G401 (cell line): ENCODE measurements at regions not wholly inside any gene's neighbourhood (a gene's known extent, or its start where the extent isn't known, plus 50 kb on each side); places are given as distances from the start of the nearest gene placed in this dataset.

Experiments used
- DNase-seq: peaks from one replicate; pipeline ENCODE4 v3.0.0-alpha.2; 2015; ENCODE audit warnings: low spot score
- in situ Hi-C: cut with HindIII; loops from 2 replicates; pipeline ENCODE4 v1.10.0; 2016; ENCODE audit warnings: low sequenced_read_pairs, mixed read lengths

DNA sequence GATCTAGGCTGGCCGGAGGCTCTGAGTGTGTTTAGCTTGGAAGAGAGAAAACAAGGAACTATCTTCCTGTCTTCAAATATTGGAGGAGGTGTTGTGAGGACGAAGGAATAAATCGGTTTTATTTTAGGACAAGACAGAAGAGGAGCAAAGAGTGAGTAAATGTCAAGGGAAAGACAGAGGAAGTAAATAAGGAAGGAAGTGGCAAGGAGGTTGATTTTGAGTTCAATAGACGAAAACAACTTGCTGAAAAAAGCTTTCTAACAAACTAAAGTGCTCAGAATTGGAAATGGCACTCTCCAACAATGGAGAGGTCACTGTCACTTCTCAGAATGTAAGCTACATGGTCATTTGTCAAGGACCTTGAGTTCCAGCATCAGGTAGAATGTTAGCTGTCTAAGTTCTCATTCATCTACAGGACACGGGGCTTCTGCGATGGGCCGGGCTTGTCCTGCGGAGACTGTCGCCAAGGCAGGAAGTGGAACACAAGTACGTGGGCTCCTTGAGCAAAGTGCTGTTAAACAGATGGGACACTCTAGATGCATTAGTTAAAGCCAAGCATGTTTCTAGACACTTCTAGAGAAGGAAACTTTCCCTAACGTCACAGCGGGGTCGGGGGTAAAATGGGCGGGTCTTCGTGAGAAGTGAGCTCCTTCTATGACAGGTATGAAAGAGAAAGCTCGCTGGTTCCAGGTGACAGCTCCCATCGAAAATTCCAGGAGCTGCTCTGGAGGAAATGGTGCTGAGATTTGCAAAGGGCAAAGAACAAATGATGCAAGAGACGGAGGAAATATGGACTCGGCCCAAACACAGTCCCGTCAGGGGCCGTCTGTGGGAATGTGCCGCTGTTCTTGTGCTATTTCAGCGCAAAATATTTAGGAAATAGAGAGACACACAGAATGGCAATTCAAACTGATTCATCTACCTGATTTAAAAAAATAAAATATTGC, 103.9 kb upstream of the UBL3 start:
- in situ Hi-C loops: no loop called here
- DNase-seq: no peak

DNA sequence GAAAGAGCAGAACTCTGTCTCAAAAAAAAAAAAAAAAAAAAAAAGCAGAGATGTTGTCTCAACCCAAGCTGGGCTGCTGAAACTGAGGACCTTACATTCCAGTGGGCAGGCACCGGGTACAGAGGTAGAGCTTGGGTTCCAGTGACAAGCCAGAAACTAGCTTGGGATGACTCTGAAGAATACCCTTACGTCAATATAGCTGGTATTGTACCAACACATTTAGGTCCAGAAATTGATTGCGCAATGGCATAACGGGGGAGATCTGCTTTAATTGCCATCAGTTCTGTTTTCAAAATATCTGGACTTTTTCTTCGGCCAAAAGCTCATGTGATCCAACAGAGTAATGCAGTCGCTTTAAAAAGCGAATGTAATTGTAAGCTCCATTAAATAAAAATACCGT, 103.1 kb upstream of the UBL3 start:
- no peak for DNase-seq
- in situ Hi-C loops: no loop called here

DNA sequence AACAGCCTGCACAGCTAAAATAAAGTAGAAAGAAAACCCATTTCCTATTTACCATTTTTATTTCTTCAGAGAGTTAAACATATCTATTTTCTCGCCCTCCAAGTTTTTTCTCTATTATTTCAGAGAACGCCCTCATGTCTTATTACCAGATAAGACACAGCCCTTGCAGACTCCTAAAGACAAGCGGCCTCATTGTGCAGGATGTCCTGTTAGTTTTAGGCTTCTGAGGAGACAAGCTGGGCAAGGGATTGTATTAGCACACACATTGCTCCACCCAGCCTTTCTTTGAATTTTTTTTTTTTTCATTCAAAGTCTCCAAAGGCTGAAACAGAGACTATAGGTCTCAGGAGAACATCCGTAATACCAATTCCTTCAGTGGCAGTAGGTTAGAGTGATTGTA, 101.8 kb upstream of the UBL3 start:
- no peak for DNase-seq
- in situ Hi-C loops: no loop called here

DNA sequence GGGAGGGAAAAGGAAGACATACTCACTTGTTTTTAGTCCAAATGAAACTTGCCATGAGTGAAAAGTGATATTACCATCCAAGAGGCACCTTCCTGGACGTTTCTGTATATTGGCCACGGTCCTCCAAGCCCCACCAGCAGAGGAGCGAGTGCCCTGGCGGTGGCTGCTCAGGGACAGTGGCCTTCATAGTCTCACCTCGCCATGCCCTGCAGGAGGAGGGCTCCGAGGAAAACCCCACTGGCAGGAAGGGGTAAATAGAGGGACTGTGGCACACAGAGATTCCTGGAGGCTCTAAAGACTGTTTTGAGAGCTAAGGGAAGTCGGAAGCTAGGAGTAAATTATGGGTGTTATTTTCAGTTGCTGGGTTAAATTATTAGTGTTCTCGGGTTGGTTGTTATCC, 98.4 kb upstream of the UBL3 start:
- no peak for DNase-seq
- in situ Hi-C loops: no loop called here

DNA sequence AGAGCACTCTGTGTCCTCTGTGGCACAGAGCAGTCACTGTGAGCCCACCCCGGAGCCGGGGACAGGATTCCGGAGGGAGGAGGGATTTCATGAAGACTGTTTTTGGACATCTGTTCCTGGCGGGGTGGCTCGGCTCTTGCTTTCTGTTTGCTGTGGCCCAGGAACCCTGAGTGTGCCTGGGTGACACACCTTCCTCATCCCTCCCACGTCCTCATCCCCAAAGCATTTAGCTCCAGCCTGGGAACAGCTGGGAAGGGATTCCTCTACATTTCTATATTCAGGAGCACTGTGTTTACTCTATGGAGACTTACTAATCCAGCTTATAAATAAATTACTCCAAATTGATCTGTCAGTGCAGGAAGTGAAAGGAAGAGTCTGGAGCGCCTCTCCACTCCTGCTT, 97.8 kb upstream of the UBL3 start:
- no peak for DNase-seq
- in situ Hi-C loops: no loop called here

DNA sequence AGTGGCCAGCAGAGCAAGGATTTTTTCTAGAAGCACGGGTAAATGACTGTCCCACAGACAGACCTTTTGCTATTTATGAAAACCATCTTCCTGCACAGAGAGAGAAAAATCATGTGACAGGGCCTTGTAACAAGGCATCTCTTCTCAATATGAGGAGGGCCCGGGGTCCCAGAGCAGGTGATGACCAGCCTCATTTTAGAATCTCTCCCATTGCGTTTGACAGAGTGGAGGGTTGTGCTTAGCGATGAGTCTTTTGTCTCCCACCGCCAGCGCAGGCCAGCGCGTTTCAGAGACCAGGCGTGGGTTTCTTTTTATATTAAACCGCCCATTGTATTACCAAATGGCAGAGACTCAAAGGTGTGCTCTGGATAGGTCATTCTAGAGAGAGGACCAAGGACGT, 97.4 kb upstream of the UBL3 start:
- in situ Hi-C loops: no loop called here
- DNase-seq: no peak

DNA sequence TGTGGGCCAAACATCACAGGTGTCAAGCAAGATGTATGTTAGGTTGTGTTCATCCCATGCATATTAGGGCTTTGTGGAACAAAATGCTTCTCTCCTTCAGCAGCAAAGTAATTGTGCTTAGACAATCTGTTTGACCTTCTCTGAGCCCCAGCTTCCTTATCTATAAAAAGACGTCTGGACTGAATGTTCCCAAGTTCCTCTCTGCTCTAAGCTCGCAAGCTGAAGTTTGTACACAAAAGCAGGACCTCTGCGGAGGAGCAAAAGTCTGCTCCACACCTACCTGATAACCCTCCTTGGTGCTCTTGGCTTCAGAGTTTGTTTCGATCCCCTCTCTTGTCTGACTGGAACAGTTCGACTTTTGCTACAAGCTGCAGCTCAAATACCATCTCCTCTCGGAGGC, 95.7 kb upstream of the UBL3 start:
- in situ Hi-C loops: no loop called here
- DNase-seq: no peak

DNA sequence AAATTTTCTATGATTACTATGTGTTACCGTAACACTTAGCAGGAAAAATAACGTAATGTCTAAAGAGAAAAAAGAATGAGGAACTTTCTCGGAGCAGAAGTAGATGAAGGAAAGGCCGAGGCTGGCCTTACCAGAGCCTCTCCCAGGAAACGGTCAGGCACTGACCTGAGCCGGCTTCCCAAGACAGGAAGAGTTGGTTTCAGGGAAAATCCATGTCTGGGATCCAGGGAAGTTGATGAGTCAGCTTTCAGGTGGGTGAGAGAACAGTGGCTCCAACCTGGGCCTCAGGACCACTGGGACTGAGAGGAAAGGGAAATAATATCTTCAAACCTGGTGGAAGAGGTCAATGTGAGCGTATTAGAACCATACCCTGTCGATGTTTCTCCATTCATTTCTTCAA, 93.3 kb upstream of the UBL3 start:
- no peak for DNase-seq
- in situ Hi-C loops: no loop called here

DNA sequence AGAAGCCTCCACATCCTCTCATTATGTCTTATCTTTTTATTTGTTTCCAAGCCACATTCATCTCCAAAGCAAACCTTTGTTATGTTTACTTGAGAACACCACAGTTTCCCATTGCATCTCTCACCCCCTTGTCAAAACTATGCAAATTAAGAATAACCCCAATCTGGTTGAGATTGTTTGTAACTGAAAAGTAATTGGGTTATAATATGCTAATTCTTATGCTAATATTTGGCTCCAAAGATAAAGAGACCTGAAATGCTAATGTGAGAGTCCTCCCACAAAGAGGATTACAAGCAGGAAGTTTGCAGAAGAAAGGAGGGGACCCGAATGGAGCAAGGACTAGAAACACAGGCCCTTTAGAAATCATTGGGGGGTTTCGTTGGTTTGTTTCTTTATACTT, 92.9 kb upstream of the UBL3 start:
- in situ Hi-C loops: no loop called here
- DNase-seq: no peak

DNA sequence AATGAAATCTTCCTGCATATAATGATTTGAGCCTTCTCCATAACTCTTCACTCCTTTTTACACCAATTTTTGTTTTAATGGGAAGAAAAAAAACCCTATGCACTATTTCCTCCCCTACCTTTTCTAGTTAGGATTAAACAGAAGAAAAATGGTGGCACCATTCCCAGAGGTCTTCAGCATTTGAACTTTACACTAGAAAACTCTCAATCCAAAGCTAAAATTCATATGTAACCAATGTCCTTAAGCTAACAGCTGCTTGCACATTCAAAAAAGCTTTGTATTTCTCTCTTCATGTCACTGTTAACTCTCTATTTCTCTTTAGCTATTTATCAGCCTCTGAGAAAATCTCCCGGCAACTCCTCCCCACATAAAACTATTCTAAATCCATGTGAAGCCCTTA, 90.3 kb upstream of the UBL3 start:
- in situ Hi-C loops: no loop called here

DNA sequence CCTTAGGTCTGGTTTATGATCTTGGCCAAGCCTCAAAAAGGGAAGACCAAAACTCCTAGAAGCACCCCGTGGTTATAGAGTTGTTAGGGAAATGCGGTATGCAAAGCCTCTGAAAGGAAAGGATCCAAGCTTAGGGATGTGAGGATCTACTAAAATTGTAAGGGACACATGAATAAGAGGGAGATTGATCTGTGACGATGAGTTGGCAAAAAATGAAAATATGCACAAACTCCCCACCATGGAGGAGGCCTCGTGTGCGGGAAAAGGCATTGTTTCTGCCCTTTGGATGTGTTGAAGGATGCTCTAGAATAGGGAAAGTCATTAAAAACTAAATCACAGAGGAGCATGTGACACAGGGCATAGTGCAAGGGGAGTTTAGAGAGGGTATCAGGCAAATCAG, 88.7 kb upstream of the UBL3 start:
- in situ Hi-C loops: no loop called here
- DNase-seq: no peak

More for the DNA sequence above, 90.3 kb upstream of the UBL3 start:
- no peak for DNase-seq

DNA sequence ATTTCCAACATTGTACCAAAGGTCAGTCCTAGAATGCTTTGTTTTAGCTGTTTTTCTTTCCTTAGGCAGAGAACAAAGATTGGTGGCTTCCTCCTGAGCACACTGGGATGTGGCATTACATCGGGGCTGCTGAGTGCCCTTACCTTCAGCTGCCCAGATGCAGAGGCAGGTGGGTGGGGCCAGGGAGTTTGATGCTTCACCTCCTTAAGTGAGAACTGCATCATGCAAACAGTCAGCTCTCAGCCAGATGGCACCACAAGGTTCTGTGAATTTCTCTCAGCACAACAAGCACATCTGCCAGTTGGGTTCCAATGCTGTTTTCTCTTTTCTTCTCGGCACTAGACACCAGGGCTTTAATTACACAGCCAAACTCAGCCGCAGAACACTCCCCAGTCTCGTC, 87.4 kb upstream of the UBL3 start:
- in situ Hi-C loops: no loop called here
- no peak for DNase-seq

DNA sequence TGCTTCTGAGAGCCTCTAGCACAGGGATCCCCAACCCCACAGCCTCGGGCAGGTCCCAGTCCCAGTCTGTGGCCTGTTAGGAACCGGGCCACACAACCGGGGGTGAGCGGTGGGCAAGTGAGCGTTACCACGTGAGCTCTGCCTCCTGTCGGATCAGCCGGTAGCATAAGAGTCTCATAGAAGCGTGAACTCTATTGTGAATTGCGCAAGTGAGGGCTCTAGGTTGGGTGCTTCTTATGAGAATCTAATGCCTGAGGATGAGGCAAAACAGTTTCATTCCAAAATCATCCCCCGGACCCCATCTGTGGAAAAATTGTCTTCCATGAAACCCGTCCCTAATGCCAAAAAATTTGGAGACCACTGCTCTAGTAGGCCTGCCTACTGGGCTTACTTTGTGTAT, 87.0 kb upstream of the UBL3 start:
- in situ Hi-C loops: no loop called here
- no peak for DNase-seq

DNA sequence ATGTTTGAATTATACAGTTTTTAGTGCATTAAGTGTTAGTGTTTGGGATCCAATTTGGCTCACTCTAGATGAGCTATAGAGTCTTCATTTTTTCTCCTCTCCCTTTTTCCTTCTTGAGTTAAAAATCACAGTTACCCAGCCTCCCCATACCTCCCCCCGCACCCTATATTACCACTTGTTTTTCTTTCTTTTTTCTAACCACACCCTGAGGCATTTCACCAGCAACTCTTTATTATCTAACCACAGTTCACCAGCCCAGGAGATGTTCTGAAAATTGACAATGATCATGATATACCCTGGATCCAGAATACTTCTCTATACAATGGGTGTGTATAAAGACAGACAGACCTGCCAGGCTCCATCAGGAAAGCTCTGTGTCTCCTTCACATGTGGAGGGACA, 86.5 kb upstream of the UBL3 start:
- in situ Hi-C loops: no loop called here
- no peak for DNase-seq

DNA sequence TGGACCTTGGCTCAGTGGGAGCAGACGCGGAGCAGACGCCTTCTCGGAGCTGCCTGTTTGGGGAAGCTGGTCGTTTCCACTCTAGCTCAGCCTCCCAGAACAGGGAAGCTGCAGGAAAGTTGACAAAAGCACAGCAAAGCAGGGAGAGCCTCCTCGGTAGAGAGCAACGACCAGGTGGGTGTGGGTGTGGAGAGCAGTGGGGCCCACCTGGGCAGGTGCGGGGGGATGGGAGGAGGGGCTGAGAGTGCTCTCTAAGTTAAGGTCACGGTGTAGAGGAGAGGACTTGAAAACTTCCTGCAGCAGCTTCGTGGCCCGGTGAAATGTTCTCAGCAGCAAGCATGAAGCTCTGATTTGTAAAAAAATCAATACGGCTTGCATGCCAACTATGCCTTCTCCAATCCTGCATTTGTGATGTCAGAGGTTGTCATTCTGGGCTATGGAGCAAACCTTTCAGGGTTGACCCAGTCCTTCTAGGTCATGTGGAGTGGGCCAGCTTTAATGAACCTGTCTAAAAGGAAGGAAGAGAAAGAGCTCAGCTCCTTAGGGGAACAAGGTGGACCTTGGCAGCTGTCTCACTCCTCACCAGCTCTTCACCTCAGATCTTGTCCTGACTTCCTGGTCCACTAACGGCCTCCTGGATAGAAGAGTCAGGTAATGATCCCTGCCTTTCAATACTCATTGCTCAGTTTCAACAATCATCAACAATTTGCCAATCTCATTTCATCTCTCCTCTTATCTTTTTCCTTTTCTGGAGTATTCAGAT, 85.8 kb upstream of the UBL3 start:
- peak; percentile 10 for DNase-seq
- in situ Hi-C loops: no loop called here

DNA sequence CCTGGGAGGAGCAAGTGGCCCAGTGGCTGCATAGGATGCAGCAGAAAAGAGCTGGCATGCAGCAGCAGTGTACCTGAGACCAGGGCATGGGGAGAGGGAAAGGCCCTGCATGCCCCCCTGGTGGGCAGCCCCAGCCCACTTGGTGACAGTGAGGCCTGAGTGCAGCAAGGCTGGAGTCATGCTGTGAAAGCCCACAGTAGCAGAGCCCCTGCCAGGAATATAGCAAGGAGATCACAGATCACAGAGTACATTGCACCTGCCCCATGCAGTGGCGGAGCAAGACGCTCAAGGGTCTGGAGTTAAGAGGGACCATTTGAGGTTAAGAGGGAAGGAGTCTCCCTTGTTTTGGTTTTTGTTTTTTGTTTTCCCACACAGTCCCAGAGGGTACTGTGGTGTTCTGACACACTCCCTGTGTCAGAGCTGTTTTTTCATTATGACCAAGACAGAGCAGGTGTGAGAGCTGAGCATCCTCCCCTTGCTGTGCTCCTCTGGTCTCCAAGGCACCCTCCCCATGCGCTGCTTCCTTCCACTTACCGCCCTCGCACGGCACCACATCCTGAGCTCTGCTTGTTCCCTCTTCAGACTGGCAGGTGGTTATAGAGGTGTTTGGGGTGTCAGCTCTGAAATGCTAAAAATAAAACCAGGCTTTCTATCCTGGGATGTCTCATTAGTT, 85.0 kb upstream of the UBL3 start:
- no peak for DNase-seq
- in situ Hi-C loops: no loop called here

DNA sequence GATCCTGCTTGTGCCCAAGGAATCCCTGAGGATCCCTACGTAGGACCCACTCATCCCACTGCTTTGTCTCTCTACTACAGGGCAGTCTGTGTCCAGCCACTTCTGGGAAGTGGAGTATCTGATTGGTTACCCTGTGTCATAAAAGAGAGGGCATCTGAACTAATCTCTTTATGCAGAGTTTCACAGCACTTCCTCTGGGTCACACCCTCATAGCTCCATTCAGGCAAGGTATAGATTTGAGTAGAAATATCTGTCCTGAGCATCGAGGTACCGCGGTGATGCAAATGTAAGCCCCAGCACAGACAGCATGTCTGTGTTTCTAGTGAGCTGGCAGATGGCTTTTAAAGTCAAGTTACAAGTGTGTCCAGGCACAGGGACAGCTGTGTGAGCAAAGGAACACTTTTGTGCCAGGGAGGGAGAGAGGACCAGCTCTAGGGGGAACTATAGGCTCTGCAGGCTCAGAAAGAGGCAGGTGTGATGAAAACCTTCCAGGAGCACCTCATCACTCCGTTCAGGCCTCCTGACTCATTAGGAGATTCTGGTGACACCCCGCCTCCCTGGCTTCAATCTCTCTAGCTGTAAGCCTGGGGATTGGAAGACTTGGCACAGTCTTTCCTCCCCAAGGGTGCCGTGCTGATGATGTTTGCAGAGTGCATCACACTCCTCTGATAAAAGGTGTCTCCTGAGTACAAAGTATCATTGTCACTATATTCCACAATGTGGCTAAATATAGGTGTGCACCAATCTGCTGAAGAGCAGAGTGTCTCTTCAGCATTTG, 84.3 kb upstream of the UBL3 start:
- in situ Hi-C loops: no loop called here
- no peak for DNase-seq

DNA sequence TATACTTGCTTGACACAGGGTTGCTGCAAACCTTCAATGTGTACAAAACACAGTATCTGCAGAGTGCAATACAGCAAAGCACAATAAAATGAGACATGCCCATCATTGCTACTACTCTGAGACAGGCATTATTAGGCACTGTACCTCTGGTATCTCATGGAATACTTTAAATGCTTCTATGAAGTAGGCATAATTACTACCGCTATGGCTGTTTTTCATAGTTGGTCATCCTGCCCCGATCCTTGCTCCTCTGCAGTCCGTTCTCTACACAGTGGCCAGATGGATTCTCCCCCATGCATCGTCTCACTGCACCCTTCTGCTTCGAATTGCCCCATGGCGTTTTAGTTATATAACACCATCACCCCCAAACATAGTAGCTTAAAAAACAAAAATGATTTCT, 83.0 kb upstream of the UBL3 start:
- in situ Hi-C loops: no loop called here
- no peak for DNase-seq

DNA sequence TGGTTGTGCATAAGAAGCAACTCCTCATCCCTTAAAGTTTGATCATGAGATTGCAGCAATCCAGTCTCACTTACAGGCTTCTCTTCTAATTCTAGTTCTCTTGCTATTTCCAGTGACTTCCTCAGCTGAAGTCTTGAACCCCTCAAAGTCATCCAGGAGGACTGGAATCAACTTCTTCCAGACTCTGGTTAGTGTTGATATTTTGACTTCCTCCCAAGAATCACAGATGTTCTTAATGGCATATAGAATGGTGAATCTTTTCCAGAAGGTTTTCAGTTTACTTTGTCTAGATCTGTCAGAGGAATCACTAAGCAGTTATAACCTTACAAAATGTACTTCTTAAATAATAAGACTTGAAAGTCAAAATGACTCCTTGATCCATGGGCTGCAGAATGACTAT, 81.3 kb upstream of the UBL3 start:
- no peak for DNase-seq
- in situ Hi-C loops: no loop called here
